Inferior parietal cortex (tissue), 1 donor: ENCODE measurements at regions not wholly inside any gene's neighbourhood (a gene's known extent, or its start where the extent isn't known, plus 50 kb on each side); places are given as distances from the start of the nearest gene placed in this dataset.
"Not testable (repeated sequence)": the region's sequence is repeated elsewhere in the genome, so short reads cannot be mapped to it uniquely, and the experiment has no call there.

ENCODE experiments used
- DNase-seq: peaks from one replicate; pipeline ENCODE4 v3.0.0-alpha.2; 2016; ENCODE audit errors: extremely low spot score

DNA sequence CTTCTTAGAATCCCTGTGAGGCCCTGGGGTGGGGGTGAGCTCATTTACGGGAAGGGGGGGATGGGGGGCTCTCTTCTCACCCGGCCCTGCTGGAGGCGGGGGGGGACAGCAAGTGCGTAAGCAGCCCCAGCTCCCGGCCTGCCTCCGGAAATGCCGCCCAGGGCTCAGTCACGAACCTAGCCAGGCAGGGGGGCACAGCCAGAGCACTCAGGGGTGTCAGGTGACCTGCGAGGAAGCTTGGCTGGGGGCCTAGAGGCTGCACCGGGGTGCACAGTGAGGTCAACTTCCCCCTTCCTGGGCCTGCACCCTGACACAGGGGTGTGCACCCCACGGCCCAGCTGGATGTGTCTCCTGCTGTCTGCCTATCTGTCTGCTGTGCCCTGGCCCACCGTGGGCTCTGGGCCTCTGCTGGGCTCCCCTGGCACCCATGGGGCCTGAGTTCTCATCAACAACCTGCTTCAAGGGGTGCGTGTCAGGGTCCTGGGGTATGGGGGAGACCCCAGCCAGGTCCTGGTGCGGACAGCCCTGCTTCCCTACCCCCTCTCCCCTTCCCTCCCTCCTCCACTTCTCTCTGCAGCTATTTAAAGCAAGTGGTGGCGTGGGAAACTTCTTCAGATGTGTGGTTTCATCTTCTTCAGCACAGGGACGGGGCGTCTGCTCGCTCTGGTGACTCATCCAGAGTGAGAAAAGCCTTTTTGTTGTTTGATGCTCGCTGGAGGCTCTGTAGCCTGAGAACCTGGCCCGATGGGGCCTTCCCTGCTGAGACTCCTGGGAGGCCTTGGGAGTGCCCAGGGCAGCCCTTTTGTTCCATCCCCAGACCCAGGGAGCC is 92.5 kb upstream of the RUNX3 start:
- DNase-seq = peak; percentile 61

DNA sequence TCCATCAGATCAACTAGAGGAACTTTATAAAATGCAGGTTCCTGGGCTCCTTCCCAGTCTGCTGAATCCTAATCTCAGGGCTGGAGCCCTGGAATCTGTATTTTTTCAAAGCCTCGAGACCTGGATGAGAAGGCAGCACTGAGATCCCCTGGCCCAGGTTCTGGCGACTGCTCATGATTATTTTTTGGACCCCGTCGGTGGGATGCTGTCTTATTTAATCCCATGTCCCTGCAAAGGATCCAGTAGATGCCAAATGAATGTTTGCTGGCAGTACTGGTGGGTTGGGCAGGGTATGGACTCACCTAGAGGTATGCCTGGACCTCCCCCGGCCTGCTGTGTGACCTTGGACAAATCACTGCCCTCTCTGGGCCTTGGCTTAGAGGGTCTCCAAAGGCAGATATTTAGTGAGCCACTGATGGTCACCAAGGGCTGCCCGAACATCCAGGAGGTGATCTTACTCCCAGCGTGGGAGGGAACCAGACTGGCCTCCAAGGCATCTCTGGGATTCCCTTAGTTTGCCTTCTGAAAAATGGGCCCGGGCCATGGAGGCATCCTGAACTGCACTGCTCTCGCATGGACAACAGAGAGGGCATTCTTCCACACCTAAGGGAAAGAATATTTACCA is 91.6 kb upstream of the RUNX3 start:
- no peak for DNase-seq

DNA sequence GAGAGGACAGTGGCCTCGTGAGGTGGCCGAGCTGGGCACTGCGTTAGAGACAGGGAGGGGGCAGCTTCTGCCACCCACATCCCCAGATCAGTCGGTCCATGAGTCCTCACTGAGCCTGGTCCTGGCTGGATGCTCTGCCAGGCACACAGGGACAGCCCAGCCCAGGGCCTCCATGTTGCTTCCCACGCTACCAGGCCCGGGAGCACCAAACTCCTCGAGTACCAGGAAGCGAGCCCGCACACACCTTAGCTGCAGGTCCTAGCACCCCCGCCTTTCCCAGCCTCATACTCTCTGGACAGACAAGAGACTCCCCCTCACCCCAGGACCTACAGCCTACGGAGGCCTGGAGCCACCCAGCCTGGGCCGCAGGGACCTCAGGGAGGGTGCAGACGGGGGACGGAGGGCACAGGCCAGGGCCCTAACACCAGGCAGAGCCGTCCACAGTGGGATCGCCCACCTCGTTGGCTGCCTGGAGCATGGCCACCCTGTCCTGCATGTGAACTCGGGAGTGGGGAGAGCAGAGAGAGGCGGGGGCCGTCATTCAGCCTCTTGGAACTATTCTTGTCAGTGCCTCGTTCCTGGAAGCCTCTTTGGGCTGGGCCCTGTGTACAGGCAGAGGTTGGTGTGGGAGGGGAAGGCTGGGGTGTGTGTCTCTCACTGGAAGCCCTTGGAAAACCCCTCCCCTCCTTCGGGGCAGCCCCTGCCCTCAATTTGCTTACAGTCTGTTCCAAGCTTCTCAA is 90.9 kb upstream of the RUNX3 start:
- DNase-seq = no peak

DNA sequence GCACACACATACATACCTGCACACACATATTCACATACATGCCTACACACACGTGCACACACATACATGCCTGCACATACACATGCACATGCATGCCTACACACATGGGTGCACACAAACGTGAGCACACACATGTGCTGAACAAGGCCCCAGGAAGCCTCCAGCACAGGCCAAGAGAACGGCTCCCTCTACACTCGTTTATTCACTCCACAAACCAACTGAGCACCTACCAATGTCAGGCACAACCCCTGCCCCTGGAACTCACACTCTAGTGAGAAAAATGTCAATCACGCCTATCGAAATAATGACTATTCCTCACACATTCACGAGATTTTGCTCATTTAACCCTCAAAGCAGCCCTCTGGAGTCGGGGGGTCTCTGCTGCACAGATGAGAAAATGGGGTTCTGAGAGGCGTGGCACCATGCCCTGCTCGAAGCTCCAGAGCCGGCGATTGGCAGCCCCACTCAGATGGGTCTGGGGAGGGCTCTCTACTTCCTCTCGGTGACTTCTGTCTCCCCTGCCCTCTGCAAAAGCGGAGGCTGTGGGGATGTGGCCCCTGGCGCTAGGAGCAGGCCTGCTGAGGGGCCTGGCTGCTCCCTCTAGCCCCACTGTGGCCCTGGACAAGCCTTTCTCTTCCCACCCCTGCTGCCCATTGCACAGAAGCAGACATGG is 90.2 kb upstream of the RUNX3 start:
- no peak for DNase-seq

DNA sequence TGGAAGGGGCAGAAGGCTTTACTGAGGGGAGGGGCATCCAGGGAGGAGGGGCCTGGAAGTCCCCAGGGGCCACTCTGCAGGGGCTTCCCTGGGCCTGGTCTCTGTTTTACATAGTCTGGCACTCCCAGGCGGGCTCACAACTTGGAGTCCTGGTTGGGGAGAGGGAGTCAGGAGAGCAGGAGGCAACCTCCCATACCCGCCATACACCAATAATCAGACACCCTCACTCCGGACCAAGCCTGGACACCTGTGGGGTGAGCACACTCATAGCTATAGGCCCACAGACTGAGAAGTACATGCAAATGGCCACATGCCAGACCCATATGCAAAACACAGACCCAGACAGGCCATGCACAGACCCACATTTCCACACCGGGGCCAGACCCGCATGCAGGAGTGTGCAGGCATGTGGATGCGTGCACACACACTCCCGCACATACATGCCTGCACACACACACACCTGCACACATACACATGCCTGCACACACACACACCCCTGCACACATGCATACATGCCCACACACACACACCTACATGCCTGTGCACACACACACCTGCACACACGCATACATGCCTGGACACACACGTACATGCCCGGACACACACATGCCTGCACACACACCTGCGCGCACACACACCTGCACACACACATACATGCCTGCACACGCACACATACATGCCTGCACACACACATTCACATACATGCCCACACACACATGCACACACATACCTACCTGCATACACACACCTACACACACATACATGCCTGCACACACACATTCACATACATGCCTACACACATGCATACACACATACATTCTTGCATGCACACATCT is 89.5 kb upstream of the RUNX3 start:
- DNase-seq = no peak

DNA sequence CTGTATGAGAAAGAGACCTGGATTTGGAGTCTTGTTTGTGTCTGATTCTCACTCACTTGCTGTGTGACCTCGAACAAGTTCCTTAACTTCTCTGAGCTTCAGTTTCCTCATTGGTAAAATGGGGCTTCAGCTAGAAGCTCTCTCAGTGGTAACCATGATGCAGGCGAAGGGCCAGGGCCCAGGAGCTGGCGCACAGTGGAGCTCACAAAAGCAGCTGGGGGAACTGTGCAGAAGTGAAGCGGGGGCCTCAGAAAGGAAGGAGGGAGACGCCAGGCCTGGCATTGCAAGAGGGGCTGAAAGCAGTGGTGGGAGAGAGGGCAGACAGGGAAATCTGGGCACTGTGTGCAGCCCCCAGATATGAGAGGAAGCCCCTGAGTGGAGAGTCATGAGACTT is 88.9 kb upstream of the RUNX3 start:
- no peak for DNase-seq

DNA sequence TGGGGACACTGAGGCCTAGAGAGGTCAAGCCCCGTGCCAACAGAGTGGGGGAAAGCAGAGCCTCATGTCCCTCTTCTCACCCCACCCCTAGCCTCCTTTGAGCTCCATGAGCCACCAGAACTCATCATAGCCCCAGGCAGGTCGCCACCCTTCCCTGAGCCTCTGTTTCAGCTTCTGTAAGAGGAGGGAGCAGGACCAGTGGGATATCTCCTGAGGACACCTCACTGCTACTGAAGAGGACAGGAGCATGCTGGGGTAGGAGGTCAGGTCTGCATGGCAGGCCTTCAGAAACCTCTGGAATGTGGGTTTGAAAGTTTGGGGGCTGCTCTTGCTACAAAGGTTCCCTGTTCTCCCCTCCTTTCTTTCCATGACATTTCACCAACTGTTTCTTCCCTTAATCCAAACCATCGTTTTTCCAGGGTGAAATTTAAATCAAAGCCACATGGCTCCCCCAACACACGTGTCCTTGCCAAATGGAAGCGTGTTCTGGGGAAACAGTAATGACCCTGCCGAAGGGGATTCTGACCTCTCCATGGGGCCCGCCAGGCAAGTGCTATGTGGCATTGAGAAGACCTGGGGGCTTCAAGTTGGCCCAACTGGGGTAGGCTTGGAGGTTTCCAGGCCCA is 88.1 kb upstream of the RUNX3 start:
- DNase-seq = no peak

DNA sequence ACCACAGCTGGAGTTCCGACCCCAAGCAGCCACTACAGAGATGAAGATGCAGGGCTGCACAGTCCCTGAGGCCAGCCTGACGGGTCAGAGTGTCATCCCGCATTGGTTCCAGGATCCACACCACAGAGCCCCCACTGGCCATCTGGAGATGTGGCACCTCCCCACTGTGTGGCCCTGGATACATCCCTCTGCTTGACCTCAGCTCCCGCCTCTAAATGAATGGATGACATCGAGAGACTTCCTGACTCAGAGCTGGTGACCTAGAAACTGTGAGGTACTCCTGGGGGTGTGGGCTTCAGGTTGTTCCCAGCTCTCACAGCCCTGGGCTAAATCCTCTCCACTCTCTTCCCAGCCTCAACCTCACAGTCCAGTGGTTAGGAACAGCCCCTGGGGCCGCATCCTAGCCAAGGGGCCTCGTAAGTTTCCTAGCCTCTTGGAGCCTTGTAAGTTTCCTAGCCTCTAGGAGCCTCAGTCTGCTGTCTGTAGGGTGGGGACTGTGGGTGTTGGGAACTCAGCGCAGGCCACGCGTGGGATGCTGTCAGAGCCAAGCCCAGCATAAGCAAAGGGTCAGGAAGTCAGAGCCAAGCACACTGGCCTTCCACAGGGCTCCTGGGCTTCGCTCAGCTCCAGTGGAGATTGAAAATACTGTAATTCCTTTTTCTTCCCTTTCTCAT is 87.5 kb upstream of the RUNX3 start:
- no peak for DNase-seq

DNA sequence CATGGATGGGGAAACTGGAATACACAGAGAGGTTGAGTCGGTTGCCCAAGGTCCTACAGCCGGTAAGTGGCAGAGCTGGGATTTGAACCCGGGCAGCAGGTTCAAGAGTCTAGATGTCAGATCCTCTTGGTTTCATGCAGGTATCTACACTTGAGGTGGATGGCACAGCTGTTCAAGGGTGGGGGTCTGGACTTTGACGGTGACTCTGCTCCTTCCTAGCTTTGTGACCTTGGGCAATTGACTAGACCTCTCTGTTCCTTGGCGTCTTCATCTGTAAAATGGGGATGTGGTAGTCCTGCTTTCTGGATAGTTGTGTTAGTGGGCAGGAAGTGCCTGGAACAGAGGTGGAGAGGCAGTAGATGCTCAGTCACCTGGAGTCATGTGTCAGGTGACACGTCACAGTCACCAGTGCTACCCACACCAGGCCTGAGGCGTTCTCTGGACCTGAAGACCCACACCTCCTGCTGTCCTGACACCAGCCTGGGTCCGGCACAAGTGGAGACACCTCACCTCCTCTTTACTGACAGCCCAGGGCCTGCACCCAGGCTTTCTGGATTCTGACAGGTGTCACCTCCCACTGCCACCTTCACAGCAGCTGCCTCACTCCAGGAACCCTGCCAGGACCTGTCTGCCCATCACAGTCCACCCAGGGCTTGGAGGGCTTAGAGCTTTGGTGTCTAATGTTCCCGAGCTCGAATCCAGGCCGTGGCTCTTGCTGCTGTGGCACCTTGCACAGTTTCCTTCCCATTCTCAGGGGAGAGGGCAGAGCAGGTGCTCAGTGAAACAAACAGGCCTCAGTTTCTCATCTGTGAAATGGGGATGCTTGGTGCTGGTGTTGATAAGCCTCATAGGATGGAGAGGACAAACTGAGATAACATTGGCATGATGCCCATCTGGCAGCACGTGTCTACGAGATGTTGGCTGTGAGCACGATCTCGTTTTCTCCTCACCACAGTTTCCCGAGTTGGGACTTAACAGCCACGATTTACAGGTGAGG is 83.2 kb upstream of the RUNX3 start:
- no peak for DNase-seq

DNA sequence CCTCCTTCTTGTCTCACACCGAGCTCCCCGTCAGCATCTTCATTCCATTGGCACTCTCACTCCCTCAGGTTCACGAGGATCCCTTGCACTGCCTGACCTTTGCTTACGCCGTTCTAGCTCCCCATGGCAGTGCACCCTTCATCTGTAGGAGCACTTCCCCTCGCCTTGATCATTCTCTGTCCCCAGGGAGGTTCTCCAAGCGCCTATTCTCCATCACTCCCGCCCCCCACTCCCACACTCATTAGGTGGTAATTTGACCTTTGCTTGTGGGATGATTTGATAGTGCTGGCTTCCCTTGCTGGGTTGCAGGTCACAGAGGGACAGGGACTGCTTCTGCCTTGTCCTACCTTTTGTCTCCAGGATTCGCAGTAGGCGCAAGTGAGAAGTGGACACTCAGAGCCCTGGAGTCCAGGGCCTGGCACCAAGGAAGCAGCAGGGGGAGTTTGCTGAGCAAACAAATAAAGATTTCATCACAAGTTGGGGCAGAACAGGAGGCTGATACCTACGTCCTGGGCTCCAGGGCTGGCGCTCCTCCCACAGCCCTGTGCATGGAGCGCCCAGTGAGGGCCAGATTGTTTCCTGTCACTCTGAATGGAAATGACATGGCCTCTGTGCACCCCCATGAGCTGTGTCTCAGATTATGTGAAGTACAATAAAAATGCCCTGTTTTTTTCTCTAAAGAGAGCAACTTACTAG is 82.0 kb upstream of the RUNX3 start:
- no peak for DNase-seq

DNA sequence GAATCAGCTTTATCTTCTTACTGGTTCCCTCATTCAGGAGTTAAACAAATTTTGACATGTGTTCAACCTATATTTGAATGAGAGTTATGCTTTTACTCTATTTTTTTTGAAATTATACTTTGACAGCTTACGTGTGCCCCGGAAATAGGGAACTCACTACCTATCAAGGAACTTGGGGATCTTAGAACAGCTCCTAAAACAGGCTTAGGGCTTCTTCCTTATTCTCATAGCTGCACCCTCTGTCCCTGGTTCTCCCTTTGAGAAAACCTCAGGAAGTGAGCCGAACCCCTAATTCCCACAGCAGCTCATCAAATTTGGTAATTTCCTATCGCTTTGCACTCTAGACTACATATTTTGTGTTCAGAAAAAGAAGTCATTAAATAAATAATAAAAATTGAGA is 81.2 kb upstream of the RUNX3 start:
- DNase-seq = no peak

DNA sequence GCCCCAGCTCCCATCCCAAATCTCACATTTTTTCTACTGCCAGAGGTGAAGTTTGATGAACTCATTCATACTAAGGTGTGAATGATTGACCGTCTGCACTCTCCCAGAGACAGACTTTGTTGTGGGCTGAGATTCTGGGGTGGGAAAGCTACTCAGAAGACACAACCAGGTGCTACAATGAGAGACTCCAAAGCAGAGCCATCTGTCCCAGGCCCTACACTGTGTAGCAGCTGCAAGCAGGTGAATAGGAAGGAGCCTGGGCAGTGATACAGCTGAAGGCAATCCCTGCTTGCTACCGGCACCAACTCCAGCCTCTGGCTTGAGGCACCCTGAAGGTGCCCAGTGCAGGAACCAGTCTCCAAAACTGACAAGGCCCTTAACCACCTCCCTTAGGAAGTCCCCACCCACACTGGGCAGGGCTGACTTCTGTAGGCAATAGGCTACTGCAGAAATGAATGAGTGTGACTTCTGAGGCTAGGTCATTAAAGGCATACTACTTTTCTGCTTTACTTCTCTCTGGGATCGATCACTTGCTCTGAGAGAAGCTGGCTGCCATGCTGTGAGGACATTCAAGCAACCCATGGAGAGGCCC is 79.7 kb upstream of the RUNX3 start:
- no peak for DNase-seq

DNA sequence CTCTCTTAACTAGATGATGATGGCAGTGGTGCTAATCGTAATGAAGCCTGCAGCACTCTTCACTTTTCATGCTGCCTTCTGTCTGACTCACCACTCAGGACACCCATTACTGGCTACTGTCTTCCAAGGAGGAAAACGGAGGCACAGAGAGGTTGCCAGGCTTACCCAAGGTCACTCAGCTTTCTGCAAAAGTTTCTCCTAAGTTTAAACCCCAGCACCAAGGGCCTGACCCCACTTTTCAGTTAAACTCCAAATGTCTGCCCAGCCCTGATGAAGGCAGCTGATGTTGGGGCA is 78.1 kb upstream of the RUNX3 start:
- DNase-seq = no peak

DNA sequence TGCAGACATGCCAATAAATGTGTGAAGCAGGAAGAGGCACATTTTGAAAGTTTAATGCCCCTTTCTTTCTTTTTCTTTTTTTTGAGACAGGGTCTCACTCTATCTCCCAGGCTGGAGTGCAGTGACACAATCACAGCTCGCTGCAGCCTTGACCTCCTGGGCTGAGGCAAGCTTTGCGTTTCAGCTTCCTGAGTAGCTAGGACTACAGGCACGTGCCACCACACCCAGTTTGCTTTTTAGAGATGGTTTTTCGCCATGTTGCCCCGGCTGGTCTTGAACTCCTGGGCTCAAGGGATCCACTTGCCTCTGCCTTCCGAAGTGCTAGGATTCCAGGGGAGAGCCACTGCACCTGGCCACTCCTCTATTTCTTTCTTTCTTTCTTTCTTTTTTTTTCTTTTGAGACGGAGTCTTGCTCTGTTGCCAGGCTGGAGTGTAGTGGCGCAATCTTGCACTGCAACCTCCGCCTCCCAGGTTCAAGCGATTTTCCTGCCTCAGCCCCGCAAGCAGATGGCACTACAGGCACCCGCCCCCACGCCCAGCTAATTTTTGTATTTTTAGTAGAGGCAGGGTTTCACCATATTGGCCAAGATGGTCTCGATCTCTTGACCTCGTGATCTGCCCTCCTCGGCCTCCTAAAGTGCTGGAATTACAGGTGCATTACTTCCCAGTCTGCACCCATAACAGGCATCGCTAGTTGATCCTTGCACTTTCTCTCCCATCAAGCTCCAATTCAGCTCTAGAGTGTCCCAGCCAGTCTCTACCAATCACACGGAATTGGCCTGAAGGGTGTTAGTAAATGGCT is 77.5 kb upstream of the RUNX3 start:
- not testable (repeated sequence) for DNase-seq

DNA sequence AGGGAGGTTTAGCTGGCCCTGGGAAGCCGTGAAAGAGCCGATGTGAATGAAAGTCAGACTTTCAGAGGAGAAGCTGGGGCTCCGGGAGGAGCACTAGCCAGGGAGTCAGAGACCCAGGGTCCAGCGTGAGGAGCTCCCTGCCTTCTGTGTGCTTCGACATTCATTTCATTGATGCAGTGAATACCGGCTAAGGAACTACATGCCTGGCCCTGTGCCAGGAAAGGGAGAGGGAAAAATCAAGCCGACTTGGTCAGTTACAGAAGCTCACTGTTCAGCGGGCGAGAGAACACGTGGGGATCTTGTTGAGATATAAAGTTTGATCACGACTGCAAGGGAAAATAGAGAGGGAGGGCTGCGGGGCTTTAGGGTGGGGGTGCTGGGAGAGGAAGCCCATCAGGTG is 76.7 kb upstream of the RUNX3 start:
- no peak for DNase-seq

DNA sequence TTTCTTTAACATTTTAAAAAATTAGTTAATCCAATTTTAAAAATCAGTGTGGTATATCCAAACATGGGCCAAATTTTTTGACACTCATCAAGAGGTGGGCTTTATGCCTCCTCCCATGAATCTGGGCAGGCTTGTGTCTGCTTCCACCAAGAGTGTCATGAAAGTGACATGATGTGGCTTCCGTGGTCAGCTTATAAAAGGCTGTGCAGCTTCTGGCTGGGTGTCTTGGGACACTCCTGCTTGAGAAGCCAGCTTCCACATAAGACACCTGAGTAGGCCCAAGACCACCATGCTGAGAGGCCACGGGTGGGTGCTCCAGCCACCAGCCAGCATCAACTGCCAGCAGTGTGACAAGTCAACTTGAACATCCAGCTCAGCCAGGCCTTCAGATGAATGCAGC is 74.3 kb upstream of the RUNX3 start:
- DNase-seq = no peak

DNA sequence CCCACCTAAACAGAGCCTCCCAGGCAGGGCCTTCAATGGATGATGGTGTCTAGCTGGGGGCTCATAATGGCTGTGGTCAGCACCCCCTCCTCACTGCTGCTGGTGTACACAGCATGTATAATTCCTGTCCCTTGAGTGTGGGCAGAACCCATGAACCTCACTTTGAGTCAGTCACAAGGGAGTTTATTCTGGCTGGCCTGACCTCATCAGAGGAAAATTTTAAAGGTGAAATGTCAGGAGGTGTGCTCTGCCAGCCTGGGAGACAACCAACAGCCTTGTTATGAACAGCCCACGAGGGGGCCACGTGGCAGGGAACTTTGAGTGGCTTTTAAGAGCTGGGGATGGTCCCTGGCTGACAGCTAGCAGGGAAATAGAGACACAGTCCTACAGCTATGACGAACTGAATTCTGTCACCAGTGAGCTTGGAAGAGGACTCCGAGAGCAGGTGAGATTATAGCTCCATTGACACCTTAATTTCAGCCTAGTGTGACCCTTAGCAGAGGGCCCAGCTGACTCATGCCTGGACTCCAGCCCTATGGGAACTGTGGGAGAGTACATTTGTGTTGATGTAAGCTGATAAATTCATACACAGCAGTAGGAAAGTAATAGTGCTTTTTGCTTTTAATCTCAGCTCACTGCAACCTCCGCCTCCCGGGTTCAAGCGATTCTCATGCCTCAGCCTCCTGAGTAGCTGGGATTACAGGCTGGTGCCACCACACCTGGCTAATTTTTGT is 73.5 kb upstream of the RUNX3 start:
- no peak for DNase-seq
